ENCODE measurements at regions not wholly inside any gene's neighbourhood (a gene's known extent, or its start where the extent isn't known, plus 50 kb on each side); places are given as distances from the start of the nearest gene placed in this dataset.

- TF ChIP-seq, protein P1, sequence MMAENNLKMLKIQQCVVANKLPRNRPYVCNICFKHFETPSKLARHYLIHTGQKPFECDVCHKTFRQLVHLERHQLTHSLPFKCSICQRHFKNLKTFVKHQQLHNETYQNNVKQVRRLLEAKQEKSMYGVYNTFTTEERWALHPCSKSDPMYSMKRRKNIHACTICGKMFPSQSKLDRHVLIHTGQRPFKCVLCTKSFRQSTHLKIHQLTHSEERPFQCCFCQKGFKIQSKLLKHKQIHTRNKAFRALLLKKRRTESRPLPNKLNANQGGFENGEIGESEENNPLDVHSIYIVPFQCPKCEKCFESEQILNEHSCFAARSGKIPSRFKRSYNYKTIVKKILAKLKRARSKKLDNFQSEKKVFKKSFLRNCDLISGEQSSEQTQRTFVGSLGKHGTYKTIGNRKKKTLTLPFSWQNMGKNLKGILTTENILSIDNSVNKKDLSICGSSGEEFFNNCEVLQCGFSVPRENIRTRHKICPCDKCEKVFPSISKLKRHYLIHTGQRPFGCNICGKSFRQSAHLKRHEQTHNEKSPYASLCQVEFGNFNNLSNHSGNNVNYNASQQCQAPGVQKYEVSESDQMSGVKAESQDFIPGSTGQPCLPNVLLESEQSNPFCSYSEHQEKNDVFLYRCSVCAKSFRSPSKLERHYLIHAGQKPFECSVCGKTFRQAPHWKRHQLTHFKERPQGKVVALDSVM (CRISPR knock-in tag; IDR thresholded peaks at IDR 0.05) = 0 out of 2 replicates have a peak, but pooled peaks have one; percentile 13
- TF ChIP-seq KAT7 (CRISPR knock-in tag; IDR thresholded peaks at IDR 0.05; ENCODE audit: borderline replicate concordance) (peak; percentile 42; the same call in 1 of the 2 replicates), ZBTB38 (CRISPR knock-in tag; IDR thresholded peaks at IDR 0.05) (peak; percentile 83; the same call in 1 of the 2 replicates), RFX5 (IDR thresholded peaks at IDR 0.05; ENCODE audit: low read depth, low read length) (0 out of 2 replicates have a peak, but pooled peaks have one; percentile 19), KLF9 (CRISPR knock-in tag; IDR thresholded peaks at IDR 0.05; ENCODE audit: low read depth) (peak; percentile 42; the same call in 1 of the 2 replicates), TEAD2 (CRISPR knock-in tag; IDR thresholded peaks at IDR 0.05) (no peak), SP4 (CRISPR knock-in tag; IDR thresholded peaks at IDR 0.05) (peak; percentile 34; the same call in 1 of the 2 replicates), ZNF275 (CRISPR knock-in tag; IDR thresholded peaks at IDR 0.05; ENCODE audit: borderline replicate concordance) (no peak), ZNF616 (CRISPR knock-in tag; IDR thresholded peaks at IDR 0.05; ENCODE audit: low read depth) (0 out of 2 replicates have a peak, but pooled peaks have one; percentile 49), CCAR2 (optimal IDR thresholded peaks at IDR 0.05; ENCODE audit: low read depth, low read length) (no peak), ZNF33B (CRISPR knock-in tag; IDR thresholded peaks at IDR 0.05) (peak; percentile 89; the same call in 1 of the 2 replicates), ZC3H13 (CRISPR knock-in tag; IDR thresholded peaks at IDR 0.05) (no peak; the same call in 1 of the 2 replicates), ZNF331 (CRISPR knock-in tag; IDR thresholded peaks at IDR 0.05) (peak; percentile 40; the same call in 1 of the 2 replicates), ZNF205 (CRISPR knock-in tag; IDR thresholded peaks at IDR 0.05) (no peak), ZNF562 (CRISPR knock-in tag; IDR thresholded peaks at IDR 0.05; ENCODE audit: borderline replicate concordance) (no peak), SKI (IDR thresholded peaks at IDR 0.05; ENCODE audit: partially characterized antibody) (peak; percentile 48), SSRP1 (CRISPR knock-in tag; IDR thresholded peaks at IDR 0.05) (no peak), TCF7L2 (IDR thresholded peaks at IDR 0.05; ENCODE audit: low read depth, low read length) (no peak), ATF3 (CRISPR knock-in tag; IDR thresholded peaks at IDR 0.05) (0 out of 2 replicates have a peak, but pooled peaks have one; percentile 25), RXRA (CRISPR knock-in tag; IDR thresholded peaks at IDR 0.05) (peak; percentile 85), ZKSCAN8 (CRISPR knock-in tag; IDR thresholded peaks at IDR 0.05; ENCODE audit: borderline replicate concordance) (no peak), GATAD1 (CRISPR knock-in tag; IDR thresholded peaks at IDR 0.05) (no peak), THYN1 (CRISPR knock-in tag; IDR thresholded peaks at IDR 0.05; ENCODE audit: borderline replicate concordance, low read depth) (no peak)
- TF ChIP-seq, protein P2, sequence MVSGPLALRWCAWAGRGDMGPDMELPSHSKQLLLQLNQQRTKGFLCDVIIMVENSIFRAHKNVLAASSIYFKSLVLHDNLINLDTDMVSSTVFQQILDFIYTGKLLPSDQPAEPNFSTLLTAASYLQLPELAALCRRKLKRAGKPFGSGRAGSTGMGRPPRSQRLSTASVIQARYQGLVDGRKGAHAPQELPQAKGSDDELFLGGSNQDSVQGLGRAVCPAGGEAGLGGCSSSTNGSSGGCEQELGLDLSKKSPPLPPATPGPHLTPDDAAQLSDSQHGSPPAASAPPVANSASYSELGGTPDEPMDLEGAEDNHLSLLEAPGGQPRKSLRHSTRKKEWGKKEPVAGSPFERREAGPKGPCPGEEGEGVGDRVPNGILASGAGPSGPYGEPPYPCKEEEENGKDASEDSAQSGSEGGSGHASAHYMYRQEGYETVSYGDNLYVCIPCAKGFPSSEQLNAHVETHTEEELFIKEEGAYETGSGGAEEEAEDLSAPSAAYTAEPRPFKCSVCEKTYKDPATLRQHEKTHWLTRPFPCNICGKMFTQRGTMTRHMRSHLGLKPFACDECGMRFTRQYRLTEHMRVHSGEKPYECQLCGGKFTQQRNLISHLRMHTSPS (CRISPR knock-in tag; IDR thresholded peaks at IDR 0.05; ENCODE audit: low read depth) = peak; percentile 6; the same call in 1 of the 2 replicates
- TF ChIP-seq, protein P3, sequence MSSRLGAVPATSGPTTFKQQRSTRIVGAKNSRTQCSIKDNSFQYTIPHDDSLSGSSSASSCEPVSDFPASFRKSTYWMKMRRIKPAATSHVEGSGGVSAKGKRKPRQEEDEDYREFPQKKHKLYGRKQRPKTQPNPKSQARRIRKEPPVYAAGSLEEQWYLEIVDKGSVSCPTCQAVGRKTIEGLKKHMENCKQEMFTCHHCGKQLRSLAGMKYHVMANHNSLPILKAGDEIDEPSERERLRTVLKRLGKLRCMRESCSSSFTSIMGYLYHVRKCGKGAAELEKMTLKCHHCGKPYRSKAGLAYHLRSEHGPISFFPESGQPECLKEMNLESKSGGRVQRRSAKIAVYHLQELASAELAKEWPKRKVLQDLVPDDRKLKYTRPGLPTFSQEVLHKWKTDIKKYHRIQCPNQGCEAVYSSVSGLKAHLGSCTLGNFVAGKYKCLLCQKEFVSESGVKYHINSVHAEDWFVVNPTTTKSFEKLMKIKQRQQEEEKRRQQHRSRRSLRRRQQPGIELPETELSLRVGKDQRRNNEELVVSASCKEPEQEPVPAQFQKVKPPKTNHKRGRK (CRISPR knock-in tag; IDR thresholded peaks at IDR 0.05) = no peak
Measured at GRCh38 chr6:167424060-167424673, 99.3 kb downstream of the TTLL2 start (continued).
